Natural killer cell treated with Interleukin-12 subunit alpha and Interleukin-12 subunit beta and Interleukin-15 and Interleukin-18, amount 100 ng/mL, for 72 hours (primary cell): ENCODE measurements at regions not wholly inside any gene's neighbourhood (a gene's known extent, or its start where the extent isn't known, plus 50 kb on each side); places are given as distances from the start of the nearest gene placed in this dataset.
"Not testable (repeated sequence)": the region's sequence is repeated elsewhere in the genome, so short reads cannot be mapped to it uniquely, and the experiment has no call there.

ENCODE experiments used
- ATAC-seq, 2 donors: fragments of 150-1000 bp; cut with Tn5 transposase in 1 of 2; sonication (Bioruptor Pico), chemical (Tn5 transposase) in 1 of 2; 2 replicates each; pipeline ENCODE4 v1.10.0; 2021
- DNase-seq: peaks from one replicate; pipeline ENCODE4 v3.0.0; 2022; ENCODE audit warnings: low spot score
- H3K27ac Mint-ChIP-seq, 2 donors: 1 replicate in 1 of 2; 2 replicates in 1 of 2; pipeline ENCODE4 v1.8.0; 2022; ENCODE audit warnings: mixed read lengths in 2 of 2, mild to moderate bottlenecking in 1 of 2, moderate library complexity in 1 of 2
- H3K27me3 Mint-ChIP-seq, 2 donors: 1 replicate in 1 of 2; 2 replicates in 1 of 2; pipeline ENCODE4 v1.8.0; 2022; ENCODE audit warnings: mixed read lengths in 2 of 2
- H3K36me3 Mint-ChIP-seq: one replicate; pipeline ENCODE4 v1.8.0; 2022; ENCODE audit warnings: mixed read lengths
- H3K4me1 Mint-ChIP-seq, 2 donors: 1 replicate in 1 of 2; 2 replicates in 1 of 2; pipeline ENCODE4 v1.8.0; 2022; ENCODE audit warnings: low read depth in 2 of 2, mixed read lengths in 2 of 2, mild to moderate bottlenecking in 1 of 2
- H3K4me3 Mint-ChIP-seq: one replicate; pipeline ENCODE4 v1.8.0; 2022; ENCODE audit warnings: mixed read lengths
- H3K9me3 Mint-ChIP-seq: 2 replicates; pipeline ENCODE4 v1.8.0; 2022; ENCODE audit warnings: mixed read lengths

GRCh38 chrX:118254611-118255010 is 91.3 kb upstream of the WDR44 start:
- Mint-ChIP-seq H3K36me3 (no peaks in the 10 kb centered on the region), H3K27ac (no peak overlapping the region), H3K9me3 (no peaks in the 10 kb centered on the region), H3K27me3 (peaks cover 11 to 14% of the 10 kb centered on the region in 2 donors), H3K4me1 (no peaks in the 10 kb centered on the region), H3K4me3 (no peak overlapping the region)
- no peak for ATAC-seq
- no peak for DNase-seq

- H3K36me3 Mint-ChIP-seq: no peaks in the 10 kb centered on the region
- DNase-seq (no peak), ATAC-seq (no peak)
- no peaks in the 10 kb centered on the region for H3K9me3 Mint-ChIP-seq
- no peak overlapping the region for H3K4me3 Mint-ChIP-seq
- no peaks in the 10 kb centered on the region for H3K4me1 Mint-ChIP-seq
- H3K27me3 Mint-ChIP-seq: peaks cover 18 to 19% of the 10 kb centered on the region in 2 donors
- no peak overlapping the region for H3K27ac Mint-ChIP-seq
These were observed 90.0 kb upstream of the WDR44 start for GRCh38 chrX:118255921-118256320.

- DNase-seq: no peak
- no peak overlapping the region for H3K27ac Mint-ChIP-seq
- no peaks in the 10 kb centered on the region for H3K36me3 Mint-ChIP-seq
- no peak for ATAC-seq
- H3K4me3 Mint-ChIP-seq: no peak overlapping the region
- no peaks in the 10 kb centered on the region for H3K4me1 Mint-ChIP-seq
- peaks cover 18 to 19% of the 10 kb centered on the region in 2 donors for H3K27me3 Mint-ChIP-seq
- H3K9me3 Mint-ChIP-seq: no peaks in the 10 kb centered on the region
These were observed 88.1 kb upstream of the WDR44 start for GRCh38 chrX:118257781-118258180.

- Mint-ChIP-seq H3K36me3 (no peaks in the 10 kb centered on the region), H3K4me3 (no peak overlapping the region), H3K27ac (no peak overlapping the region), H3K4me1 (no peaks in the 10 kb centered on the region), H3K27me3 (peaks cover 19 to 22% of the 10 kb centered on the region in 2 donors), H3K9me3 (no peaks in the 10 kb centered on the region)
- ATAC-seq (no peak), DNase-seq (no peak)
These were observed 86.7 kb upstream of the WDR44 start for GRCh38 chrX:118259213-118259612.

GRCh38 chrX:118261151-118261550 is 84.8 kb upstream of the WDR44 start:
- no peaks in the 10 kb centered on the region for H3K4me1 Mint-ChIP-seq
- no peak overlapping the region for H3K27ac Mint-ChIP-seq
- H3K36me3 Mint-ChIP-seq: no peaks in the 10 kb centered on the region
- DNase-seq (no peak), ATAC-seq (no peak)
- no peak overlapping the region for H3K4me3 Mint-ChIP-seq
- H3K27me3 Mint-ChIP-seq: peaks cover 19 to 27% of the 10 kb centered on the region in 2 donors
- H3K9me3 Mint-ChIP-seq: no peaks in the 10 kb centered on the region

- ATAC-seq (no peak), DNase-seq (no peak)
- Mint-ChIP-seq H3K4me3 (no peak overlapping the region), H3K9me3 (no peaks in the 10 kb centered on the region), H3K27me3 (peaks cover 0 to 7% of the 10 kb centered on the region in 2 donors), H3K36me3 (no peaks in the 10 kb centered on the region), H3K27ac (no peak overlapping the region), H3K4me1 (peaks cover 0 to 2% of the 10 kb centered on the region in 2 donors)
These were observed 74.1 kb upstream of the WDR44 start for GRCh38 chrX:118271775-118272174.

GRCh38 chrX:118272242-118272641 is 73.7 kb upstream of the WDR44 start:
- H3K27me3 Mint-ChIP-seq: peaks cover 0 to 3% of the 10 kb centered on the region in 2 donors
- no peak overlapping the region for H3K4me3 Mint-ChIP-seq
- ATAC-seq (no peak), DNase-seq (no peak)
- H3K36me3 Mint-ChIP-seq: no peaks in the 10 kb centered on the region
- H3K4me1 Mint-ChIP-seq: peaks cover 0 to 2% of the 10 kb centered on the region in 2 donors
- no peak overlapping the region for H3K27ac Mint-ChIP-seq
- no peaks in the 10 kb centered on the region for H3K9me3 Mint-ChIP-seq

- Mint-ChIP-seq H3K36me3 (no peaks in the 10 kb centered on the region), H3K27me3 (peaks cover 0 to 9% of the 10 kb centered on the region in 2 donors), H3K4me3 (no peak overlapping the region), H3K27ac (no peak overlapping the region), H3K4me1 (no peaks in the 10 kb centered on the region), H3K9me3 (no peaks in the 10 kb centered on the region)
- no peak for DNase-seq
- ATAC-seq: no peak
These were observed 59.7 kb upstream of the WDR44 start for GRCh38 chrX:118286066-118286762.

- not testable (repeated sequence) for H3K27ac Mint-ChIP-seq, H3K4me3 Mint-ChIP-seq
These were observed 50.1 kb upstream of the WDR44 start for GRCh38 chrX:118295818-118296217.

More at GRCh38 chrX:118295818-118296217, 50.1 kb upstream of the WDR44 start:
- not testable (repeated sequence) for H3K36me3 Mint-ChIP-seq, H3K4me1 Mint-ChIP-seq, DNase-seq, ATAC-seq, H3K9me3 Mint-ChIP-seq
- peaks cover 13 to 20% of the 10 kb centered on the region in 2 donors for H3K27me3 Mint-ChIP-seq
